ENCODE measurements at regions not wholly inside any gene's neighbourhood (a gene's known extent, or its start where the extent isn't known, plus 50 kb on each side); places are given as distances from the start of the nearest gene placed in this dataset.

DNA sequence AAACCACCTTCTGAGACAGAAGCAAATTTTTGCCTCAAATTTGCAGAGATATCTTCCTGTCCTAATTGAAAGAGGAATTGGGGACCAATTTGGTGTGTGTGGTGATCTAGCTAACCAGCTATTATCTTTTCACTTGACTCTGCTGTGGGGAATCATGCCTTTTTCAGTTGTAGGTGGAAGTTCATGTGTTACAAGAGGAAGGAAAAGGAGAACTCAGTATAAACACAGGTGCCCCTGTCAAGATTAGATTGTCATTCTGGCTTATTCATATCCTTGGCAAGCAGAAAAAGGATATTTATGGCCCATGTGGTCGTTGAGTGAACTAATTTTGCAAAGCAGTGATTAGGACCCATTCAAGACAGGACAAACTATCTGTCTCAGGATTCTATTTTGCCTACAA lies 336.8 kb upstream of the SLC30A5 start:
- no peak for ATAC-seq
- TF ChIP-seq, protein P1, sequence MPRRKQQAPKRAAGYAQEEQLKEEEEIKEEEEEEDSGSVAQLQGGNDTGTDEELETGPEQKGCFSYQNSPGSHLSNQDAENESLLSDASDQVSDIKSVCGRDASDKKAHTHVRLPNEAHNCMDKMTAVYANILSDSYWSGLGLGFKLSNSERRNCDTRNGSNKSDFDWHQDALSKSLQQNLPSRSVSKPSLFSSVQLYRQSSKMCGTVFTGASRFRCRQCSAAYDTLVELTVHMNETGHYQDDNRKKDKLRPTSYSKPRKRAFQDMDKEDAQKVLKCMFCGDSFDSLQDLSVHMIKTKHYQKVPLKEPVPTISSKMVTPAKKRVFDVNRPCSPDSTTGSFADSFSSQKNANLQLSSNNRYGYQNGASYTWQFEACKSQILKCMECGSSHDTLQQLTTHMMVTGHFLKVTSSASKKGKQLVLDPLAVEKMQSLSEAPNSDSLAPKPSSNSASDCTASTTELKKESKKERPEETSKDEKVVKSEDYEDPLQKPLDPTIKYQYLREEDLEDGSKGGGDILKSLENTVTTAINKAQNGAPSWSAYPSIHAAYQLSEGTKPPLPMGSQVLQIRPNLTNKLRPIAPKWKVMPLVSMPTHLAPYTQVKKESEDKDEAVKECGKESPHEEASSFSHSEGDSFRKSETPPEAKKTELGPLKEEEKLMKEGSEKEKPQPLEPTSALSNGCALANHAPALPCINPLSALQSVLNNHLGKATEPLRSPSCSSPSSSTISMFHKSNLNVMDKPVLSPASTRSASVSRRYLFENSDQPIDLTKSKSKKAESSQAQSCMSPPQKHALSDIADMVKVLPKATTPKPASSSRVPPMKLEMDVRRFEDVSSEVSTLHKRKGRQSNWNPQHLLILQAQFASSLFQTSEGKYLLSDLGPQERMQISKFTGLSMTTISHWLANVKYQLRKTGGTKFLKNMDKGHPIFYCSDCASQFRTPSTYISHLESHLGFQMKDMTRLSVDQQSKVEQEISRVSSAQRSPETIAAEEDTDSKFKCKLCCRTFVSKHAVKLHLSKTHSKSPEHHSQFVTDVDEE (CRISPR knock-in tag; IDR thresholded peaks at IDR 0.05): no peak

DNA sequence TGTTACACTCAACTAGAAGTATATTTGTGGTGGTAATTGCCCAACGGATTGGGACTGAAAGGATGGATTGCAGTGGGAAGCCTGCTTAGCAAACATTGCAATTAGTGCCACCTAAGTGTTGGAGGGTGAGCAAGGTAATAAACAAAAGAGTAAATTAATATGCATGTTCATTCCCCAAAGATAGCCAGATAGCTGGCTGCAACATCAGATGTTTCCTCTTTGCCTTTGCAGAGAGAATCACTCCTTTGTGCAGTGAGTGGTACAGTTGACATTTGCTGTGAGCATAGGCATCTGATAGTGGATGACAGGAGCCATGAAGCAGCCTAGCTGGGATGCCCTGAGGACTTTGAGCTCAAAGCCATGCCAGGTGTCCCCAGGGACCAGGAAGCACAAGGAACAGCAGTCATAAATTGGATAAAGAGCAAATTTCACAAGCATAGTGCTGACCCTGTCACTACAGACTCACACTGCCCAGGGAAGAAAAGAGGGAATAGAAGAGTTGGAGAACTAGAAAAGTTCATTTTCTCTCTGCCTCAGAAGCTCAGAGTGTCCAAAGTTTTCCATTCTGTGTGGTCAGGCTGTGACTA lies 336.1 kb upstream of the SLC30A5 start:
- TF ChIP-seq CREB5 (CRISPR knock-in tag; IDR thresholded peaks at IDR 0.05; ENCODE audit: low read depth): no peak
- no peak for TF ChIP-seq ARNTL (CRISPR knock-in tag; IDR thresholded peaks at IDR 0.05; ENCODE audit: borderline replicate concordance, low read depth)
- TF ChIP-seq ZC3H10 (CRISPR knock-in tag; IDR thresholded peaks at IDR 0.05): no peak
- TF ChIP-seq ZNF565 (CRISPR knock-in tag; conservative IDR thresholded peaks at IDR 0.05; ENCODE audit: low read depth): no peak
- no peak for TF ChIP-seq ESRRG (CRISPR knock-in tag; IDR thresholded peaks at IDR 0.05)
- TF ChIP-seq CSRNP3 (CRISPR knock-in tag; IDR thresholded peaks at IDR 0.05): no peak
- no peak for TF ChIP-seq RARB (CRISPR knock-in tag; IDR thresholded peaks at IDR 0.05)
- no peak for TF ChIP-seq BACH2 (CRISPR knock-in tag; IDR thresholded peaks at IDR 0.05; ENCODE audit: borderline replicate concordance)
- TF ChIP-seq, protein P1 (CRISPR knock-in tag; IDR thresholded peaks at IDR 0.05): no peak
- no peak for TF ChIP-seq GLIS3 (CRISPR knock-in tag; IDR thresholded peaks at IDR 0.05)
- no peak for TF ChIP-seq CSDC2 (CRISPR knock-in tag; IDR thresholded peaks at IDR 0.05)
- no peak for TF ChIP-seq ZNF8 (CRISPR knock-in tag; IDR thresholded peaks at IDR 0.05)
- no peak for TF ChIP-seq TOX (CRISPR knock-in tag; IDR thresholded peaks at IDR 0.05; ENCODE audit: borderline replicate concordance)
- TF ChIP-seq TCF4 (CRISPR knock-in tag; IDR thresholded peaks at IDR 0.05; ENCODE audit: borderline replicate concordance): no peak
- TF ChIP-seq ZFP30 (CRISPR knock-in tag; IDR thresholded peaks at IDR 0.05): no peak
- TF ChIP-seq, protein P2, sequence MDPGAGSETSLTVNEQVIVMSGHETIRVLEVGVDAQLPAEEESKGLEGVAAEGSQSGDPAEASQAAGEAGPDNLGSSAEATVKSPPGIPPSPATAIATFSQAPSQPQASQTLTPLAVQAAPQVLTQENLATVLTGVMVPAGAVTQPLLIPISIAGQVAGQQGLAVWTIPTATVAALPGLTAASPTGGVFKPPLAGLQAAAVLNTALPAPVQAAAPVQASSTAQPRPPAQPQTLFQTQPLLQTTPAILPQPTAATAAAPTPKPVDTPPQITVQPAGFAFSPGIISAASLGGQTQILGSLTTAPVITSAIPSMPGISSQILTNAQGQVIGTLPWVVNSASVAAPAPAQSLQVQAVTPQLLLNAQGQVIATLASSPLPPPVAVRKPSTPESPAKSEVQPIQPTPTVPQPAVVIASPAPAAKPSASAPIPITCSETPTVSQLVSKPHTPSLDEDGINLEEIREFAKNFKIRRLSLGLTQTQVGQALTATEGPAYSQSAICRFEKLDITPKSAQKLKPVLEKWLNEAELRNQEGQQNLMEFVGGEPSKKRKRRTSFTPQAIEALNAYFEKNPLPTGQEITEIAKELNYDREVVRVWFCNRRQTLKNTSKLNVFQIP (CRISPR knock-in tag; IDR thresholded peaks at IDR 0.05; ENCODE audit: borderline replicate concordance, low read depth): no peak
- TF ChIP-seq OSR1 (CRISPR knock-in tag; IDR thresholded peaks at IDR 0.05): no peak
- TF ChIP-seq PATZ1 (CRISPR knock-in tag; IDR thresholded peaks at IDR 0.05; ENCODE audit: borderline replicate concordance): no peak
- ATAC-seq: no peak

Measured in SK-N-SH treated with all-trans-retinoic acid at 6 μM for 48 hours (cell line).